ENCODE measurements at regions not wholly inside any gene's neighbourhood (a gene's known extent, or its start where the extent isn't known, plus 50 kb on each side); places are given as distances from the start of the nearest gene placed in this dataset.

GRCh38 chr6:27838945-27839625 lies 73.1 kb downstream of the OR2B2 start (continued):
- TF ChIP-seq, protein P1, sequence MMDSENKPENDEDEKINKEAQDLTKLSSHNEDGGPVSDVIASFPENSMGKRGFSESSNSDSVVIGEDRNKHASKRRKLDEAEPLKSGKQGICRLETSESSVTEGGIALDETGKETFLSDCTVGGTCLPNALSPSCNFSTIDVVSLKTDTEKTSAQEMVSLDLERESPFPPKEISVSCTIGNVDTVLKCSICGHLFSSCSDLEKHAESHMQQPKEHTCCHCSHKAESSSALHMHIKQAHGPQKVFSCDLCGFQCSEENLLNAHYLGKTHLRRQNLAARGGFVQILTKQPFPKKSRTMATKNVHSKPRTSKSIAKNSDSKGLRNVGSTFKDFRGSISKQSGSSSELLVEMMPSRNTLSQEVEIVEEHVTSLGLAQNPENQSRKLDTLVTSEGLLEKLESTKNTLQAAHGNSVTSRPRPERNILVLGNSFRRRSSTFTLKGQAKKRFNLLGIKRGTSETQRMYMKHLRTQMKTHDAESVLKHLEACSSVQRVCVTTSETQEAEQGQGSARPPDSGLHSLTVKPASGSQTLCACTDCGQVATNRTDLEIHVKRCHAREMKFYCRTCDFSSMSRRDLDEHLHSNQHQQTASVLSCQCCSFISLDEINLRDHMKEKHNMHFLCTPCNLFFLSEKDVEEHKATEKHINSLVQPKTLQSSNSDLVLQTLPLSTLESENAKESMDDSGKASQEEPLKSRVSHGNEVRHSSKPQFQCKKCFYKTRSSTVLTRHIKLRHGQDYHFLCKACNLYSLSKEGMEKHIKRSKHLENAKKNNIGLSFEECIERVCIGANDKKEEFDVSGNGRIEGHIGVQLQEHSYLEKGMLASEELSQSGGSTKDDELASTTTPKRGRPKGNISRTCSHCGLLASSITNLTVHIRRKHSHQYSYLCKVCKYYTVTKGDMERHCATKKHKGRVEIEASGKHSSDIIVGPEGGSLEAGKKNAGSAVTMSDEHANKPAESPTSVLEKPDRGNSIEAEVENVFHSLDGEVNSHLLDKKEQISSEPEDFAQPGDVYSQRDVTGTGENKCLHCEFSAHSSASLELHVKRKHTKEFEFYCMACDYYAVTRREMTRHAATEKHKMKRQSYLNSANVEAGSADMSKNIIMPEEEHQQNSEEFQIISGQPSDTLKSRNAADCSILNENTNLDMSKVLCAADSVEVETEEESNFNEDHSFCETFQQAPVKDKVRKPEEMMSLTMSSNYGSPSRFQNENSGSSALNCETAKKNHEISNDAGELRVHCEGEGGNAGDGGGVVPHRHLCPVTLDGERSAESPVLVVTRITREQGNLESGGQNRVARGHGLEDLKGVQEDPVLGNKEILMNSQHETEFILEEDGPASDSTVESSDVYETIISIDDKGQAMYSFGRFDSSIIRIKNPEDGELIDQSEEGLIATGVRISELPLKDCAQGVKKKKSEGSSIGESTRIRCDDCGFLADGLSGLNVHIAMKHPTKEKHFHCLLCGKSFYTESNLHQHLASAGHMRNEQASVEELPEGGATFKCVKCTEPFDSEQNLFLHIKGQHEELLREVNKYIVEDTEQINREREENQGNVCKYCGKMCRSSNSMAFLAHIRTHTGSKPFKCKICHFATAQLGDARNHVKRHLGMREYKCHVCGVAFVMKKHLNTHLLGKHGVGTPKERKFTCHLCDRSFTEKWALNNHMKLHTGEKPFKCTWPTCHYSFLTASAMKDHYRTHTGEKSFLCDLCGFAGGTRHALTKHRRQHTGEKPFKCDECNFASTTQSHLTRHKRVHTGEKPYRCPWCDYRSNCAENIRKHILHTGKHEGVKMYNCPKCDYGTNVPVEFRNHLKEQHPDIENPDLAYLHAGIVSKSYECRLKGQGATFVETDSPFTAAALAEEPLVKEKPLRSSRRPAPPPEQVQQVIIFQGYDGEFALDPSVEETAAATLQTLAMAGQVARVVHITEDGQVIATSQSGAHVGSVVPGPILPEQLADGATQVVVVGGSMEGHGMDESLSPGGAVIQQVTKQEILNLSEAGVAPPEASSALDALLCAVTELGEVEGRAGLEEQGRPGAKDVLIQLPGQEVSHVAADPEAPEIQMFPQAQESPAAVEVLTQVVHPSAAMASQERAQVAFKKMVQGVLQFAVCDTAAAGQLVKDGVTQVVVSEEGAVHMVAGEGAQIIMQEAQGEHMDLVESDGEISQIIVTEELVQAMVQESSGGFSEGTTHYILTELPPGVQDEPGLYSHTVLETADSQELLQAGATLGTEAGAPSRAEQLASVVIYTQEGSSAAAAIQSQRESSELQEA (CRISPR knock-in tag; IDR thresholded peaks at IDR 0.05; ENCODE audit: not compliant biosample characterization) = no peak
- TF ChIP-seq ZBTB14 (CRISPR knock-in tag; IDR thresholded peaks at IDR 0.05) (no peak), HDAC1 (CRISPR knock-in tag; IDR thresholded peaks at IDR 0.05) (peak; percentile 8; the same call in 1 of the 2 replicates), TFDP1 (CRISPR knock-in tag; IDR thresholded peaks at IDR 0.05; ENCODE audit: borderline replicate concordance) (peak; percentile 21; the same call in 1 of the 2 replicates), NR3C1 (CRISPR knock-in tag; IDR thresholded peaks at IDR 0.05) (no peak), BCLAF1 (IDR thresholded peaks at IDR 0.05) (no peak), ZNF574 (CRISPR knock-in tag; IDR thresholded peaks at IDR 0.05) (0 out of 2 replicates have a peak, but pooled peaks have one; percentile 11), ZNF598 (CRISPR knock-in tag; IDR thresholded peaks at IDR 0.05; ENCODE audit: borderline replicate concordance) (peak; percentile 18; the same call in 1 of the 2 replicates), HNRNPUL1 (IDR thresholded peaks at IDR 0.05; ENCODE audit: low read depth, low read length) (no peak), HDAC6 (IDR thresholded peaks at IDR 0.05; ENCODE audit: low read depth, low read length) (no peak)

All from HepG2 (cell line).